ENCODE measurements at regions not wholly inside any gene's neighbourhood (a gene's known extent, or its start where the extent isn't known, plus 50 kb on each side); places are given as distances from the start of the nearest gene placed in this dataset.

GRCh38 chr10:129398711-129399141 is 68.3 kb upstream of the MGMT start:
- TF ChIP-seq POLR2A (IDR thresholded peaks at IDR 0.05) = no peak
- no peak for TF ChIP-seq CTCF (IDR thresholded peaks at IDR 0.05)
